VCaP (cell line): ENCODE measurements at regions not wholly inside any gene's neighbourhood (a gene's known extent, or its start where the extent isn't known, plus 50 kb on each side); places are given as distances from the start of the nearest gene placed in this dataset.

Source experiments
- H3K27ac ChIP-seq: fragments of 450-650 bp; 2 replicates; pipeline ENCODE4 v1.5.1; 2017
- CTCF ChIP-seq: fragments of 450-650 bp; conservative IDR thresholded peaks from 2 replicates; pipeline ENCODE4 v1.5.1; 2017; ENCODE audit warnings: mild to moderate bottlenecking, moderate library complexity

- H3K27ac ChIP-seq, result no peak overlapping the region
- no peak; the same call in 1 of the 2 replicates for TF ChIP-seq CTCF
Measured at GRCh38 chr3:127406309-127407025, 118.6 kb upstream of the PRR20G start.

GRCh38 chr3:127405791-127406190 lies 117.9 kb upstream of the PRR20G start:
- TF ChIP-seq CTCF, result no peak
- no peak overlapping the region for H3K27ac ChIP-seq

GRCh38 chr3:127405010-127405598 lies 117.3 kb upstream of the PRR20G start:
- H3K27ac ChIP-seq, result no peak overlapping the region
- TF ChIP-seq CTCF, result no peak

GRCh38 chr3:127404221-127405009 lies 116.6 kb upstream of the PRR20G start:
- no peak for TF ChIP-seq CTCF
- H3K27ac ChIP-seq, result no peak overlapping the region

- H3K27ac ChIP-seq, result no peak overlapping the region
- no peak for TF ChIP-seq CTCF
Measured at GRCh38 chr3:127403795-127404194, 115.9 kb upstream of the PRR20G start.

GRCh38 chr3:127399154-127399553 lies 111.3 kb upstream of the PRR20G start:
- H3K27ac ChIP-seq, result no peak overlapping the region
- no peak for TF ChIP-seq CTCF

GRCh38 chr3:127396473-127396872 lies 108.6 kb upstream of the PRR20G start:
- TF ChIP-seq CTCF, result no peak
- H3K27ac ChIP-seq, result no peak overlapping the region
